ENCODE measurements at regions not wholly inside any gene's neighbourhood (a gene's known extent, or its start where the extent isn't known, plus 50 kb on each side); places are given as distances from the start of the nearest gene placed in this dataset.
"Not testable (repeated sequence)": the region's sequence is repeated elsewhere in the genome, so short reads cannot be mapped to it uniquely, and the experiment has no call there.

- no peak for DNase-seq (ENCODE audit: low spot score)
Measured at GRCh38 chr2:139720056-139720455, 939.9 kb upstream of the NXPH2 start.

- DNase-seq (ENCODE audit: low spot score) = no peak
Measured at GRCh38 chr2:139704606-139705005, 924.4 kb upstream of the NXPH2 start.

GRCh38 chr2:139694327-139694726 is 914.1 kb upstream of the NXPH2 start:
- no peak for DNase-seq (ENCODE audit: low spot score)

GRCh38 chr2:139686205-139686604 is 906.0 kb upstream of the NXPH2 start:
- DNase-seq (ENCODE audit: low spot score) = no peak

GRCh38 chr2:139685090-139685983 is 905.1 kb upstream of the NXPH2 start:
- DNase-seq (ENCODE audit: low spot score) = no peak

GRCh38 chr2:139684286-139684860 is 904.2 kb upstream of the NXPH2 start:
- DNase-seq (ENCODE audit: low spot score) = no peak

GRCh38 chr2:139674577-139674976 is 894.4 kb upstream of the NXPH2 start:
- DNase-seq (ENCODE audit: low spot score) = no peak

GRCh38 chr2:139673447-139673846 is 893.3 kb upstream of the NXPH2 start:
- not testable (repeated sequence) for DNase-seq (ENCODE audit: low spot score)

GRCh38 chr2:139669675-139670074 is 889.5 kb upstream of the NXPH2 start:
- DNase-seq (ENCODE audit: low spot score) = no peak

- no peak for DNase-seq (ENCODE audit: low spot score)
Measured at GRCh38 chr2:139652385-139652784, 872.2 kb upstream of the NXPH2 start.

- no peak for DNase-seq (ENCODE audit: low spot score)
Measured at GRCh38 chr2:139645617-139646016, 865.4 kb upstream of the NXPH2 start.

GRCh38 chr2:139643139-139643538 is 862.9 kb upstream of the NXPH2 start:
- DNase-seq (ENCODE audit: low spot score) = no peak

GRCh38 chr2:139631966-139632365 is 851.8 kb upstream of the NXPH2 start:
- no peak for DNase-seq (ENCODE audit: low spot score)

- no peak for DNase-seq (ENCODE audit: low spot score)
Measured at GRCh38 chr2:139628931-139629330, 848.7 kb upstream of the NXPH2 start.

GRCh38 chr2:139626128-139626527 is 845.9 kb upstream of the NXPH2 start:
- no peak for DNase-seq (ENCODE audit: low spot score)

GRCh38 chr2:139622691-139623090 is 842.5 kb upstream of the NXPH2 start:
- no peak for DNase-seq (ENCODE audit: low spot score)

GRCh38 chr2:139617747-139618146 is 837.6 kb upstream of the NXPH2 start:
- no peak for DNase-seq (ENCODE audit: low spot score)

GRCh38 chr2:139613264-139613663 is 833.1 kb upstream of the NXPH2 start:
- DNase-seq (ENCODE audit: low spot score) = no peak

GRCh38 chr2:139610512-139610911 is 830.3 kb upstream of the NXPH2 start:
- no peak for DNase-seq (ENCODE audit: low spot score)

GRCh38 chr2:139609109-139609508 is 828.9 kb upstream of the NXPH2 start:
- DNase-seq (ENCODE audit: low spot score) = no peak

GRCh38 chr2:139605668-139606067 is 825.5 kb upstream of the NXPH2 start:
- DNase-seq (ENCODE audit: low spot score) = no peak

- no peak for DNase-seq (ENCODE audit: low spot score)
Measured at GRCh38 chr2:139600166-139600565, 820.0 kb upstream of the NXPH2 start.

- no peak for DNase-seq (ENCODE audit: low spot score)
Measured at GRCh38 chr2:139585101-139585500, 804.9 kb upstream of the NXPH2 start.

Measured in mucosa of gallbladder (tissue), 1 donor.